K562 (cell line): ENCODE measurements at regions not wholly inside any gene's neighbourhood (a gene's known extent, or its start where the extent isn't known, plus 50 kb on each side); places are given as distances from the start of the nearest gene placed in this dataset.

Experiments used
- ATAC-seq: fragments of 200-7000 bp; cut with Tn5 transposase; 3 replicates; pipeline ENCODE4 v1.9.1; 2020; ENCODE audit warnings: moderate library complexity
- BruUV-seq: library from RNA; stranded (reverse); fragments of 400-500 nt; replicated peaks from 2 replicates; lab custom pipeline; 2021; lab: Mats Ljungman, UMichigan
- CTCF ChIA-PET: fragments of 300-600 bp; formaldehyde crosslinking; extraction: SDS; loops from one replicate; lab custom pipeline; 2021; ENCODE audit warnings: low intra/inter-chr PET ratio; lab: Yijun Ruan, JAX
- POLR2A ChIA-PET: fragments of 300-600, 350-650 bp; sonication (Branson Sonifier 250); formaldehyde crosslinking; extraction: SDS; loops from one replicate; lab custom pipeline; 2021; ENCODE audit warnings: antibody characterized with exemption, inconsistent platforms; lab: Yijun Ruan, JAX
- DNase-seq, 4 experiments: peaks; one replicate each; pipeline versions ENCODE4 v3.0.0 to v3.0.0-alpha.2; 2011 to 2018; ENCODE audit warnings: low spot score in 3 of 4, mixed read lengths in 3 of 4; ENCODE audit errors: extremely low read depth in 1 of 4
- FAIRE-seq: peaks from 2 replicates; lab custom pipeline; 2011; peaks lifted over from hg19 to GRCh38; lab: Jason Lieb, UNC
- H2AFZ ChIP-seq: 2 replicates; pipeline ENCODE4 v1.6.0; 2011; ENCODE audit warnings: low read depth, low read length, control low read depth, inconsistent platforms
- H3K27ac ChIP-seq: fragments of 200-600 bp; 3 replicates; pipeline ENCODE4 v1.8.0; 2011; ENCODE audit warnings: low read depth, mild to moderate bottlenecking, control low read depth, inconsistent platforms, low read length, moderate library complexity, mixed read lengths; ENCODE audit errors: extremely low read depth
- H3K27me3 ChIP-seq, 2 experiments: fragments of 300-600 bp in 1 of 2; 2 replicates in 1 of 2; 3 replicates in 1 of 2; pipeline versions ENCODE4 v1.6.0 to v1.8.0; 2011; ENCODE audit warnings: inconsistent platforms in 2 of 2, low read length in 2 of 2, mild to moderate bottlenecking in 1 of 2, mixed read lengths in 1 of 2, moderate library complexity in 1 of 2; ENCODE audit not compliant: control insufficient read depth in 2 of 2, insufficient read depth in 2 of 2
- H3K36me3 ChIP-seq: fragments of 300-600 bp; 3 replicates; pipeline ENCODE4 v1.8.0; 2011; ENCODE audit warnings: mild to moderate bottlenecking, low read length, inconsistent platforms; ENCODE audit not compliant: control insufficient read depth, insufficient read depth
- H3K4me1 ChIP-seq, 2 experiments: fragments of 200-600 bp in 1 of 2; replicated peaks in 1 of 2; 2 replicates in 1 of 2; 3 replicates in 1 of 2; pipeline versions ENCODE4 v1.5.1 to v1.8.0; 2011; ENCODE audit warnings: inconsistent platforms in 2 of 2, low read length in 2 of 2, mild to moderate bottlenecking in 1 of 2, mixed read lengths in 1 of 2, moderate library complexity in 1 of 2; ENCODE audit not compliant: control insufficient read depth in 2 of 2, insufficient read depth in 2 of 2
- H3K4me2 ChIP-seq: 2 replicates; pipeline ENCODE4 v1.6.1; 2011; ENCODE audit warnings: low read length, control low read depth, inconsistent platforms, mixed read lengths; ENCODE audit not compliant: insufficient read depth
- H3K4me3 ChIP-seq: fragments of 200-600 bp; sonication (generic), shearing (Covaris generic); 2 replicates; pipeline ENCODE4 v1.5.1; 2016; ENCODE audit warnings: control low read depth, inconsistent platforms
- H3K79me2 ChIP-seq: fragments of 200-600 bp; 3 replicates; pipeline ENCODE4 v1.8.0; 2011; ENCODE audit warnings: low read length, inconsistent platforms; ENCODE audit not compliant: control insufficient read depth, insufficient read depth
- H3K9ac ChIP-seq, 2 experiments: 2 replicates each; pipeline versions ENCODE4 v1.6.0 to v1.6.1; 2011; ENCODE audit warnings: low read depth in 2 of 2, low read length in 2 of 2, control low read depth in 1 of 2, inconsistent platforms in 1 of 2, mild to moderate bottlenecking in 1 of 2, mixed read lengths in 1 of 2; ENCODE audit not compliant: insufficient read depth in 1 of 2
- H3K9me1 ChIP-seq: one replicate; pipeline ENCODE4 v1.6.0; 2011; ENCODE audit warnings: inconsistent platforms, mild to moderate bottlenecking, low read length, moderate library complexity; ENCODE audit not compliant: control insufficient read depth, insufficient read depth
- H3K9me3 ChIP-seq: replicated peaks from 2 replicates; pipeline ENCODE4 v1.5.1; 2011; ENCODE audit warnings: low read depth, low read length, inconsistent platforms; ENCODE audit not compliant: control insufficient read depth, insufficient read depth
- H4K20me1 ChIP-seq: replicated peaks from 2 replicates; pipeline ENCODE4 v1.6.1; 2011; ENCODE audit warnings: low read length, inconsistent platforms, mixed read lengths; ENCODE audit not compliant: control insufficient read depth, insufficient read depth
- CBX1 ChIP-seq: sonication (generic); IDR thresholded peaks from 2 replicates; pipeline ENCODE4 v1.6.1; 2016; ENCODE audit warnings: antibody characterized with exemption, low read depth, mild to moderate bottlenecking
- FOXA1 ChIP-seq: fragments of 450-650 bp; IDR thresholded peaks from 2 replicates; pipeline ENCODE4 v1.6.1; 2016; ENCODE audit warnings: mild to moderate bottlenecking, borderline replicate concordance
- JUND ChIP-seq, 2 experiments: IDR thresholded peaks; 2 replicates in 1 of 2; 3 replicates in 1 of 2; pipeline ENCODE4 v1.6.1; 2011; ENCODE audit warnings: borderline replicate concordance in 2 of 2, low read depth in 2 of 2, low read length in 2 of 2, improper control_type of control experiment in 1 of 2, missing biosample characterization in 1 of 2, missing genetic modification characterization in 1 of 2, missing genetic modification reagents in 1 of 2
- MEF2D ChIP-seq: conservative IDR thresholded peaks from 2 replicates; pipeline ENCODE4 v1.6.1; 2016; ENCODE audit warnings: low read depth, missing genetic modification characterization, missing compliant biosample characterization
- PHF21A ChIP-seq: fragments of 450-650 bp; IDR thresholded peaks from 2 replicates; pipeline ENCODE4 v1.6.1; 2017; ENCODE audit warnings: low read depth, borderline replicate concordance
- ZNF24 ChIP-seq: fragments of 450-650 bp; IDR thresholded peaks from 2 replicates; pipeline ENCODE4 v1.6.1; 2016
- WGBS: fragments of 100-300 bp; shearing (Covaris generic); methylation state at CpG from one replicate; pipeline ENCODE4 v1.1.6; 2016; ENCODE audit warnings: low coverage, mixed read lengths; ENCODE audit not compliant: insufficient coverage; ENCODE audit errors: missing lambda C conversion rate; 5-methylcytosine and 5-hydroxymethylcytosine counted together
- in situ Hi-C: fragments of 300-500 bp; cut with MboI; formaldehyde crosslinking; loops from 4 replicates; pipeline ENCODE4 v1.15.0; 2018; ENCODE audit warnings: inconsistent platforms, mixed read lengths
- intact Hi-C: fragments of 100-400 bp; cut with micrococcal nuclease; formaldehyde crosslinking; loops from 2 replicates; pipeline ENCODE4 v1.14.2; 2022
- TF ChIP-seq, protein P1 (sequence below): fragments of 250-450 bp; sonication (Bioruptor Pico); IDR thresholded peaks from 2 replicates; pipeline ENCODE4 v1.5.0; 2022; ENCODE audit warnings: mild to moderate bottlenecking
- TF ChIP-seq, protein P2 (sequence below): conservative IDR thresholded peaks from 2 replicates; pipeline ENCODE4 v1.6.1; 2011; ENCODE audit warnings: low read depth, mild to moderate bottlenecking, low read length; ENCODE audit not compliant: control insufficient read depth
- TF ChIP-seq, protein P3 (sequence below): fragments of 450-650 bp; IDR thresholded peaks from 2 replicates; pipeline ENCODE4 v1.7.1; 2018; ENCODE audit warnings: mild to moderate bottlenecking, low read depth; ENCODE audit not compliant: partially characterized antibody
- TF ChIP-seq, protein P4 (sequence below), 2 experiments: IDR thresholded peaks; 2 replicates each; pipeline ENCODE4 v1.6.1; 2012; ENCODE audit warnings: improper control_type of control experiment in 2 of 2, low read depth in 2 of 2, low read length in 2 of 2, borderline replicate concordance in 1 of 2

DNA sequence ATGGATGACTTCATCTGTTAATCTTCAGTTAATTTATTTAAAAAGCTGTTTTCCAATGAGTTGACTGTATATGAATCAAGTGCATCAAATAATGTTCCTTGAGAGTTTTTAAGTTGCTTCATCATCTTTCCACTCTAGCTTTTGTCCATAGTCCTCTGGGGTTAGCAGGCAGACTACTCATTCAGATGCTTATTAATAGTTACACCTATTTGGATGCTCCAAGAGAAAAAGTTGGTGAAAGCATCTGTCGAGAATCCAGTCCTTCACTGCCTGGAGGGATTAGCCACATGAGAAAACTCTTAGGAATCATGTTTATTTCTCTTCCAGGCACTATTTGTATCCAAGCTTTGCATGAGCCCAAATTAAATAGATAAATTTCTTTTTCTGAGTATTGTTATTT, 70.2 kb downstream of the DACT1 start:
- Histone ChIP-seq H3K27me3 (no peaks in the 10 kb centered on the region), H3K9me1 (no peaks in the 10 kb centered on the region), H3K9me3 (no peaks in the 10 kb centered on the region), H3K4me1 (peaks cover 0 to 4% of the 10 kb centered on the region in 2 experiments; a peak in 2 of 5 replicates), H3K4me2 (no peak overlapping the region), H3K27ac (no peak overlapping the region), H2AFZ (no peak overlapping the region), H3K79me2 (no peaks in the 10 kb centered on the region), H3K4me3 (no peak overlapping the region), H3K9ac (no peak overlapping the region), H3K36me3 (no peaks in the 10 kb centered on the region), H4K20me1 (no peaks in the 10 kb centered on the region)
- DNase-seq: no peak
- intact Hi-C loops (no loop called here), in situ Hi-C loops (no loop called here)
- TF ChIP-seq MEF2D (tag) (no peak), JUND (IDR thresholded peaks at IDR 0.05; ENCODE audit: borderline replicate concordance, low read depth, low read length) (no peak), JUND (tag; IDR thresholded peaks at IDR 0.05; ENCODE audit: borderline replicate concordance, low read depth, low read length) (no peak), CBX1 (no peak), ZNF24 (no peak), FOXA1 (no peak), PHF21A (no peak)
- TF ChIP-seq, protein P1, sequence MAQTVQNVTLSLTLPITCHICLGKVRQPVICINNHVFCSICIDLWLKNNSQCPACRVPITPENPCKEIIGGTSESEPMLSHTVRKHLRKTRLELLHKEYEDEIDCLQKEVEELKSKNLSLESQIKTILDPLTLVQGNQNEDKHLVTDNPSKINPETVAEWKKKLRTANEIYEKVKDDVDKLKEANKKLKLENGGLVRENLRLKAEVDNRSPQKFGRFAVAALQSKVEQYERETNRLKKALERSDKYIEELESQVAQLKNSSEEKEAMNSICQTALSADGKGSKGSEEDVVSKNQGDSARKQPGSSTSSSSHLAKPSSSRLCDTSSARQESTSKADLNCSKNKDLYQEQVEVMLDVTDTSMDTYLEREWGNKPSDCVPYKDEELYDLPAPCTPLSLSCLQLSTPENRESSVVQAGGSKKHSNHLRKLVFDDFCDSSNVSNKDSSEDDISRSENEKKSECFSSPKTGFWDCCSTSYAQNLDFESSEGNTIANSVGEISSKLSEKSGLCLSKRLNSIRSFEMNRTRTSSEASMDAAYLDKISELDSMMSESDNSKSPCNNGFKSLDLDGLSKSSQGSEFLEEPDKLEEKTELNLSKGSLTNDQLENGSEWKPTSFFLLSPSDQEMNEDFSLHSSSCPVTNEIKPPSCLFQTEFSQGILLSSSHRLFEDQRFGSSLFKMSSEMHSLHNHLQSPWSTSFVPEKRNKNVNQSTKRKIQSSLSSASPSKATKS: no peak
- TF ChIP-seq, protein P2, sequence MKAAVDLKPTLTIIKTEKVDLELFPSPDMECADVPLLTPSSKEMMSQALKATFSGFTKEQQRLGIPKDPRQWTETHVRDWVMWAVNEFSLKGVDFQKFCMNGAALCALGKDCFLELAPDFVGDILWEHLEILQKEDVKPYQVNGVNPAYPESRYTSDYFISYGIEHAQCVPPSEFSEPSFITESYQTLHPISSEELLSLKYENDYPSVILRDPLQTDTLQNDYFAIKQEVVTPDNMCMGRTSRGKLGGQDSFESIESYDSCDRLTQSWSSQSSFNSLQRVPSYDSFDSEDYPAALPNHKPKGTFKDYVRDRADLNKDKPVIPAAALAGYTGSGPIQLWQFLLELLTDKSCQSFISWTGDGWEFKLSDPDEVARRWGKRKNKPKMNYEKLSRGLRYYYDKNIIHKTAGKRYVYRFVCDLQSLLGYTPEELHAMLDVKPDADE: no peak
- TF ChIP-seq, protein P3, sequence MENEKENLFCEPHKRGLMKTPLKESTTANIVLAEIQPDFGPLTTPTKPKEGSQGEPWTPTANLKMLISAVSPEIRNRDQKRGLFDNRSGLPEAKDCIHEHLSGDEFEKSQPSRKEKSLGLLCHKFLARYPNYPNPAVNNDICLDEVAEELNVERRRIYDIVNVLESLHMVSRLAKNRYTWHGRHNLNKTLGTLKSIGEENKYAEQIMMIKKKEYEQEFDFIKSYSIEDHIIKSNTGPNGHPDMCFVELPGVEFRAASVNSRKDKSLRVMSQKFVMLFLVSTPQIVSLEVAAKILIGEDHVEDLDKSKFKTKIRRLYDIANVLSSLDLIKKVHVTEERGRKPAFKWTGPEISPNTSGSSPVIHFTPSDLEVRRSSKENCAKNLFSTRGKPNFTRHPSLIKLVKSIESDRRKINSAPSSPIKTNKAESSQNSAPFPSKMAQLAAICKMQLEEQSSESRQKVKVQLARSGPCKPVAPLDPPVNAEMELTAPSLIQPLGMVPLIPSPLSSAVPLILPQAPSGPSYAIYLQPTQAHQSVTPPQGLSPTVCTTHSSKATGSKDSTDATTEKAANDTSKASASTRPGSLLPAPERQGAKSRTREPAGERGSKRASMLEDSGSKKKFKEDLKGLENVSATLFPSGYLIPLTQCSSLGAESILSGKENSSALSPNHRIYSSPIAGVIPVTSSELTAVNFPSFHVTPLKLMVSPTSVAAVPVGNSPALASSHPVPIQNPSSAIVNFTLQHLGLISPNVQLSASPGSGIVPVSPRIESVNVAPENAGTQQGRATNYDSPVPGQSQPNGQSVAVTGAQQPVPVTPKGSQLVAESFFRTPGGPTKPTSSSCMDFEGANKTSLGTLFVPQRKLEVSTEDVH: no peak
- TF ChIP-seq, protein P4, sequence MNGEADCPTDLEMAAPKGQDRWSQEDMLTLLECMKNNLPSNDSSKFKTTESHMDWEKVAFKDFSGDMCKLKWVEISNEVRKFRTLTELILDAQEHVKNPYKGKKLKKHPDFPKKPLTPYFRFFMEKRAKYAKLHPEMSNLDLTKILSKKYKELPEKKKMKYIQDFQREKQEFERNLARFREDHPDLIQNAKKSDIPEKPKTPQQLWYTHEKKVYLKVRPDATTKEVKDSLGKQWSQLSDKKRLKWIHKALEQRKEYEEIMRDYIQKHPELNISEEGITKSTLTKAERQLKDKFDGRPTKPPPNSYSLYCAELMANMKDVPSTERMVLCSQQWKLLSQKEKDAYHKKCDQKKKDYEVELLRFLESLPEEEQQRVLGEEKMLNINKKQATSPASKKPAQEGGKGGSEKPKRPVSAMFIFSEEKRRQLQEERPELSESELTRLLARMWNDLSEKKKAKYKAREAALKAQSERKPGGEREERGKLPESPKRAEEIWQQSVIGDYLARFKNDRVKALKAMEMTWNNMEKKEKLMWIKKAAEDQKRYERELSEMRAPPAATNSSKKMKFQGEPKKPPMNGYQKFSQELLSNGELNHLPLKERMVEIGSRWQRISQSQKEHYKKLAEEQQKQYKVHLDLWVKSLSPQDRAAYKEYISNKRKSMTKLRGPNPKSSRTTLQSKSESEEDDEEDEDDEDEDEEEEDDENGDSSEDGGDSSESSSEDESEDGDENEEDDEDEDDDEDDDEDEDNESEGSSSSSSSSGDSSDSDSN (IDR thresholded peaks at IDR 0.05; ENCODE audit: borderline replicate concordance in 1 of 2, low read depth in 2 of 2, low read length in 2 of 2): no peak
- POLR2A ChIA-PET: interaction anchor here (0.6 kb wide), 1 partner anchor 510 kb away, joined by 3 read pairs; no protein-coding TSS in a partner anchor
- BruUV-seq: no TSS peak
- CTCF ChIA-PET: no interaction called here
- WGBS: 0% methylated on average over 1 of the region's 1 CpG
- FAIRE-seq: no peak
- ATAC-seq: no peak
